ENCODE measurements at regions not wholly inside any gene's neighbourhood (a gene's known extent, or its start where the extent isn't known, plus 50 kb on each side); places are given as distances from the start of the nearest gene placed in this dataset.

GRCh38 chr2:128559533-128560515 lies 241.2 kb upstream of the HS6ST1 start:
- no peak for DNase-seq

GRCh38 chr2:128560718-128561117 lies 242.1 kb upstream of the HS6ST1 start:
- no peak for DNase-seq

- no peak for DNase-seq
These were observed 244.0 kb upstream of the HS6ST1 start for GRCh38 chr2:128562471-128563347.

GRCh38 chr2:128563348-128563687 lies 244.7 kb upstream of the HS6ST1 start:
- DNase-seq = no peak

GRCh38 chr2:128564131-128564530 lies 245.5 kb upstream of the HS6ST1 start:
- DNase-seq = no peak

- DNase-seq = no peak
These were observed 245.9 kb upstream of the HS6ST1 start for GRCh38 chr2:128564551-128564950.

GRCh38 chr2:128565441-128565840 lies 246.8 kb upstream of the HS6ST1 start:
- DNase-seq = no peak

GRCh38 chr2:128566671-128567070 lies 248.0 kb upstream of the HS6ST1 start:
- no peak for DNase-seq

- DNase-seq = no peak
These were observed 249.4 kb upstream of the HS6ST1 start for GRCh38 chr2:128568106-128568505.

GRCh38 chr2:128573116-128573515 lies 254.4 kb upstream of the HS6ST1 start:
- DNase-seq = no peak

GRCh38 chr2:128573531-128573930 lies 254.9 kb upstream of the HS6ST1 start:
- DNase-seq = no peak

- no peak for DNase-seq
These were observed 258.7 kb upstream of the HS6ST1 start for GRCh38 chr2:128577141-128577930.

- no peak for DNase-seq
These were observed 260.0 kb upstream of the HS6ST1 start for GRCh38 chr2:128578406-128579390.

GRCh38 chr2:128579825-128580224 lies 261.2 kb upstream of the HS6ST1 start:
- no peak for DNase-seq

GRCh38 chr2:128580988-128581848 lies 262.6 kb upstream of the HS6ST1 start:
- DNase-seq = no peak

GRCh38 chr2:128581849-128582244 lies 263.2 kb upstream of the HS6ST1 start:
- no peak for DNase-seq

- DNase-seq = no peak
These were observed 265.7 kb upstream of the HS6ST1 start for GRCh38 chr2:128584296-128584890.

GRCh38 chr2:128585706-128586105 lies 267.0 kb upstream of the HS6ST1 start:
- no peak for DNase-seq

GRCh38 chr2:128589681-128590080 lies 271.0 kb upstream of the HS6ST1 start:
- DNase-seq = no peak
